ENCODE measurements at regions not wholly inside any gene's neighbourhood (a gene's known extent, or its start where the extent isn't known, plus 50 kb on each side); places are given as distances from the start of the nearest gene placed in this dataset.

- TF ChIP-seq REST (IDR thresholded peaks at IDR 0.05; ENCODE audit: unreplicated experiment) (no peak), EZH2 (IDR thresholded peaks at IDR 0.05; ENCODE audit: low read depth, unreplicated experiment) (no peak), POLR2AphosphoS5 (IDR thresholded peaks at IDR 0.05; ENCODE audit: low read depth) (no peak), EZH2phosphoT487 (IDR thresholded peaks at IDR 0.05; ENCODE audit: unreplicated experiment) (no peak), CTCF (conservative IDR thresholded peaks at IDR 0.05; ENCODE audit: low read depth in 2 of 2) (no peak), NANOG (IDR thresholded peaks at IDR 0.05; ENCODE audit: borderline replicate concordance) (no peak), ETS1 (IDR thresholded peaks at IDR 0.05) (no peak)
Observed at GRCh38 chr15:91447991-91448644, 348.1 kb downstream of the SV2B start.
